ENCODE measurements at regions not wholly inside any gene's neighbourhood (a gene's known extent, or its start where the extent isn't known, plus 50 kb on each side); places are given as distances from the start of the nearest gene placed in this dataset.

- no peaks in the 10 kb centered on the region for H3K27me3 Mint-ChIP-seq
- no peak overlapping the region for H3K27ac Mint-ChIP-seq
- no peaks in the 10 kb centered on the region for H3K4me1 Mint-ChIP-seq
- POLR2A ChIA-PET, result no interaction called here
- peaks cover 0 to 31% (median 8%) of the 10 kb centered on the region in 9 donors for H3K9me3 Mint-ChIP-seq
- no peak for ATAC-seq
- no peak overlapping the region for H3K4me3 Mint-ChIP-seq
- no peaks in the 10 kb centered on the region for H3K36me3 Mint-ChIP-seq
- no peak for DNase-seq
Observed at GRCh38 chr5:28156981-28157380, 1118.6 kb upstream of the CDH9 start.

GRCh38 chr5:28143519-28143918 lies 1105.1 kb upstream of the CDH9 start:
- Mint-ChIP-seq H3K4me1 (no peaks in the 10 kb centered on the region), H3K9me3 (peaks cover 5 to 27% (median 11%) of the 10 kb centered on the region in 9 donors), H3K27ac (no peak overlapping the region), H3K27me3 (no peaks in the 10 kb centered on the region), H3K4me3 (no peak overlapping the region), H3K36me3 (no peaks in the 10 kb centered on the region)
- DNase-seq (no peak), ATAC-seq (no peak)
- POLR2A ChIA-PET, result no interaction called here

GRCh38 chr5:28132151-28132550 lies 1093.8 kb upstream of the CDH9 start:
- no peaks in the 10 kb centered on the region for H3K4me1 Mint-ChIP-seq
- POLR2A ChIA-PET, result no interaction called here
- H3K27me3 Mint-ChIP-seq, result no peaks in the 10 kb centered on the region
- DNase-seq (no peak), ATAC-seq (no peak)
- H3K27ac Mint-ChIP-seq, result no peak overlapping the region
- no peaks in the 10 kb centered on the region for H3K36me3 Mint-ChIP-seq
- no peak overlapping the region for H3K4me3 Mint-ChIP-seq
- H3K9me3 Mint-ChIP-seq, result peaks cover 6 to 36% (median 11%) of the 10 kb centered on the region in 9 donors

- POLR2A ChIA-PET, result no interaction called here
- H3K4me3 Mint-ChIP-seq, result no peak overlapping the region
- peaks cover 0 to 5% (median 0%) of the 10 kb centered on the region in 3 donors for H3K36me3 Mint-ChIP-seq
- DNase-seq (no peak), ATAC-seq (no peak)
- no peaks in the 10 kb centered on the region for H3K27me3 Mint-ChIP-seq
- H3K4me1 Mint-ChIP-seq, result no peaks in the 10 kb centered on the region
- no peak overlapping the region for H3K27ac Mint-ChIP-seq
- peaks cover 1 to 37% (median 20%) of the 10 kb centered on the region in 9 donors for H3K9me3 Mint-ChIP-seq
Observed at GRCh38 chr5:28117691-28118090, 1079.3 kb upstream of the CDH9 start.

GRCh38 chr5:28117273-28117672 lies 1078.9 kb upstream of the CDH9 start:
- Mint-ChIP-seq H3K9me3 (peaks cover 0 to 38% (median 20%) of the 10 kb centered on the region in 9 donors), H3K4me3 (no peak overlapping the region), H3K4me1 (no peaks in the 10 kb centered on the region), H3K27ac (no peak overlapping the region), H3K27me3 (no peaks in the 10 kb centered on the region), H3K36me3 (peaks cover 0 to 5% (median 0%) of the 10 kb centered on the region in 3 donors)
- DNase-seq (no peak), ATAC-seq (no peak)
- POLR2A ChIA-PET, result no interaction called here

GRCh38 chr5:28110781-28111180 lies 1072.4 kb upstream of the CDH9 start:
- H3K4me1 Mint-ChIP-seq, result no peaks in the 10 kb centered on the region
- no peak for ATAC-seq
- DNase-seq, result no peak
- H3K9me3 Mint-ChIP-seq, result peaks cover 2 to 30% (median 16%) of the 10 kb centered on the region in 9 donors
- POLR2A ChIA-PET, result no interaction called here
- peaks cover 0 to 5% (median 0%) of the 10 kb centered on the region in 3 donors for H3K36me3 Mint-ChIP-seq
- no peaks in the 10 kb centered on the region for H3K27me3 Mint-ChIP-seq
- H3K4me3 Mint-ChIP-seq, result no peak overlapping the region
- no peak overlapping the region for H3K27ac Mint-ChIP-seq

- no peaks in the 10 kb centered on the region for H3K27me3 Mint-ChIP-seq
- DNase-seq (no peak), ATAC-seq (no peak)
- H3K4me1 Mint-ChIP-seq, result no peaks in the 10 kb centered on the region
- no peaks in the 10 kb centered on the region for H3K36me3 Mint-ChIP-seq
- peaks cover 0 to 15% (median 2%) of the 10 kb centered on the region in 9 donors for H3K9me3 Mint-ChIP-seq
- POLR2A ChIA-PET, result no interaction called here
- no peak overlapping the region for H3K4me3 Mint-ChIP-seq
- no peak overlapping the region for H3K27ac Mint-ChIP-seq
Observed at GRCh38 chr5:28104080-28104479, 1065.7 kb upstream of the CDH9 start.

GRCh38 chr5:28084069-28084468 lies 1045.7 kb upstream of the CDH9 start:
- Mint-ChIP-seq H3K27me3 (no peaks in the 10 kb centered on the region), H3K4me1 (no peaks in the 10 kb centered on the region), H3K36me3 (no peaks in the 10 kb centered on the region), H3K27ac (no peak overlapping the region), H3K9me3 (peaks cover 0 to 21% (median 11%) of the 10 kb centered on the region in 9 donors), H3K4me3 (no peak overlapping the region)
- ATAC-seq, result no peak
- POLR2A ChIA-PET, result no interaction called here
- peak in 1 of 10 donors; percentile 53 for DNase-seq

GRCh38 chr5:28082610-28083009 lies 1044.2 kb upstream of the CDH9 start:
- H3K9me3 Mint-ChIP-seq, result peaks cover 0 to 16% (median 8%) of the 10 kb centered on the region in 9 donors
- no peak for ATAC-seq
- H3K4me3 Mint-ChIP-seq, result no peak overlapping the region
- DNase-seq, result no peak
- H3K4me1 Mint-ChIP-seq, result no peaks in the 10 kb centered on the region
- no peak overlapping the region for H3K27ac Mint-ChIP-seq
- H3K36me3 Mint-ChIP-seq, result peaks cover 0 to 4% (median 0%) of the 10 kb centered on the region in 3 donors
- POLR2A ChIA-PET, result no interaction called here
- H3K27me3 Mint-ChIP-seq, result no peaks in the 10 kb centered on the region

GRCh38 chr5:28077291-28078240 lies 1039.2 kb upstream of the CDH9 start:
- Mint-ChIP-seq H3K27me3 (no peaks in the 10 kb centered on the region), H3K9me3 (peaks cover 0 to 19% (median 6%) of the 10 kb centered on the region in 9 donors), H3K36me3 (peaks cover 0 to 4% (median 0%) of the 10 kb centered on the region in 3 donors), H3K4me3 (no peak overlapping the region), H3K4me1 (no peaks in the 10 kb centered on the region), H3K27ac (no peak overlapping the region)
- no peak for DNase-seq
- POLR2A ChIA-PET, result no interaction called here
- ATAC-seq, result no peak

GRCh38 chr5:28066856-28067255 lies 1028.5 kb upstream of the CDH9 start:
- ATAC-seq, result no peak
- DNase-seq, result no peak
- Mint-ChIP-seq H3K27ac (no peak overlapping the region), H3K27me3 (no peaks in the 10 kb centered on the region), H3K4me3 (no peak overlapping the region), H3K9me3 (peaks cover 0 to 20% (median 10%) of the 10 kb centered on the region in 9 donors), H3K4me1 (no peaks in the 10 kb centered on the region), H3K36me3 (peaks cover 0 to 7% (median 2%) of the 10 kb centered on the region in 3 donors)
- POLR2A ChIA-PET, result no interaction called here

GRCh38 chr5:28065656-28066055 lies 1027.3 kb upstream of the CDH9 start:
- H3K9me3 Mint-ChIP-seq, result peaks cover 0 to 18% (median 10%) of the 10 kb centered on the region in 9 donors
- no peak overlapping the region for H3K4me3 Mint-ChIP-seq
- no peaks in the 10 kb centered on the region for H3K27me3 Mint-ChIP-seq
- H3K36me3 Mint-ChIP-seq, result peaks cover 0 to 7% (median 2%) of the 10 kb centered on the region in 3 donors
- H3K4me1 Mint-ChIP-seq, result no peaks in the 10 kb centered on the region
- no peak overlapping the region for H3K27ac Mint-ChIP-seq
- DNase-seq (no peak), ATAC-seq (no peak)
- POLR2A ChIA-PET, result no interaction called here

- H3K36me3 Mint-ChIP-seq, result no peaks in the 10 kb centered on the region
- POLR2A ChIA-PET, result no interaction called here
- no peak overlapping the region for H3K4me3 Mint-ChIP-seq
- ATAC-seq, result no peak
- H3K27me3 Mint-ChIP-seq, result no peaks in the 10 kb centered on the region
- H3K9me3 Mint-ChIP-seq, result peaks cover 0 to 18% (median 6%) of the 10 kb centered on the region in 9 donors
- no peak overlapping the region for H3K27ac Mint-ChIP-seq
- H3K4me1 Mint-ChIP-seq, result no peaks in the 10 kb centered on the region
- DNase-seq, result no peak
Observed at GRCh38 chr5:28046596-28046995, 1008.2 kb upstream of the CDH9 start.

All from naive thymus-derived CD8-positive, alpha-beta T cell (primary cell).